ENCODE measurements at regions not wholly inside any gene's neighbourhood (a gene's known extent, or its start where the extent isn't known, plus 50 kb on each side); places are given as distances from the start of the nearest gene placed in this dataset.

- TF ChIP-seq CTCF (IDR thresholded peaks at IDR 0.05) (no peak), POLR2A (IDR thresholded peaks at IDR 0.05) (no peak)
These were observed 240.4 kb downstream of the NSUN3 start for GRCh38 chr3:94303266-94303665.
